GM12892 (cell line): ENCODE measurements at regions not wholly inside any gene's neighbourhood (a gene's known extent, or its start where the extent isn't known, plus 50 kb on each side); places are given as distances from the start of the nearest gene placed in this dataset.

Experiments used
- POLR2A ChIP-seq: IDR thresholded peaks from 2 replicates; pipeline ENCODE4 v1.6.1; 2011; ENCODE audit warnings: low read depth, low read length, control low read depth
- POLR2AphosphoS5 ChIP-seq: IDR thresholded peaks from 2 replicates; pipeline ENCODE4 v1.6.1; 2011; ENCODE audit warnings: low read depth, low read length, control low read depth
- TAF1 ChIP-seq: IDR thresholded peaks from 2 replicates; pipeline ENCODE4 v1.6.1; 2011; ENCODE audit warnings: low read depth, mild to moderate bottlenecking, control low read depth, low read length, borderline replicate concordance

DNA sequence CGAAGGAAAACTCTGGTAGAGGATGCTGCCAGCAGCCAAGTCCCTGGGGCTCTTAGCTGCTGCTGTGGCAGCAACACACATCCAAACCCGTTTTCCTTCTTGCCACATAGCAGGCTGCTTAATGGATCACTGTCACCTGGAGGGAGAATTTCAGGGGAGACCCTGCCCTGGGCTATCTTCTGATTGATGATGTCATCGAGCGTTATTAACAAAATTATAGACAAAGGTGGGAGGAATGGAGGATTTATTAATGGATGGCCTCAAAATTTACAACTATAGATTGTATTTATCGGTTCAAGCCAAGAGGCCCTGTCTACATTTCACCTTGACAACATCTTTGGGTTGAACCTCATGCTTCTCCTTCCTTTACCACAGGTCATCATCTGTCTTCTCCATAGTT is 120.8 kb upstream of the PZP start:
- TF ChIP-seq POLR2A = no peak
- no peak for TF ChIP-seq TAF1
- no peak for TF ChIP-seq POLR2AphosphoS5
